Glomerular endothelial cell (primary cell): ENCODE measurements at regions not wholly inside any gene's neighbourhood (a gene's known extent, or its start where the extent isn't known, plus 50 kb on each side); places are given as distances from the start of the nearest gene placed in this dataset.

Experiments
- DNase-seq: peaks from one replicate; pipeline ENCODE4 v3.0.0-alpha.2; 2011; ENCODE audit warnings: low read depth, low spot score; ENCODE audit errors: extremely low read depth

- DNase-seq: no peak
Observed at GRCh38 chr7:120205101-120205500, 67.9 kb upstream of the KCND2 start.

DNA sequence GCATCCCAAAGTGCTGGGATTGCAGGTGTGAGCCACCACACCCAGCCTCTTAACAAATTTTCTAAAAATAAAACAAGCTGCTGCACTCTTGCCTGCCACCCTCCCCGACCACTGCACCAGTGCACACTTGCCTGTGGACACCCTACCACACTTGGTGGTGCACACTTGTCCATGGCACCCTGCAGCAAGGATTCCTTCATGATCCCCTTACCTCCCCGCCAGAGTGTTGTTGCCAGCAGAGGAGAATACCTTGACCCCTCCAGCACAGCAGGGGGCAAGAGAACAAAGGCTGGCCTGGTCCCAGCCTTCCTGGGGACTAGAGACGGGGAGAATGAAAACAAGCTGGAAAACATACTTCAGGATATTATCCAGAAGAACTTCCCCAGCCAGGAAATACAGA is 65.9 kb upstream of the KCND2 start:
- no peak for DNase-seq

DNA sequence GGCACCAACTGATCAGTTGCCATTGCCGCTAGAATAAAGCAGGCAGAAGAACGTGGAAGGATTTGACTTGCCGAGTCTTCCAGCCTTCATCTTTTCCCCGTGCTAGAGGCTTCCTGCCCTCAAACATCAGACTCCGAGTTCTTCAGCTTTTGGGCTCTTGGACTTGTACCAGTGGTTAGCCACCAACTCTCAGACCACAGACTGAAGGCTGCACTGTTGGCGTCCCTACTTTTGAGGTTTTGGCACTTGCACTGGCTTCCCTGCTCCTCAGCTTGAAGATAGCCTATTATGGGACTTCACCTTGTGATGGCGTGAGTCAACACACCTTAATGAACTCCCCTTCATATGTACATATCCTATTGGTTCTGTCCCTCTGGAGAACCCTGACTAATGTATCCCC is 57.3 kb upstream of the KCND2 start:
- no peak for DNase-seq

GRCh38 chr7:120216947-120217346 is 56.0 kb upstream of the KCND2 start:
- DNase-seq: no peak

- no peak for DNase-seq
Observed at GRCh38 chr7:120218712-120219111, 54.3 kb upstream of the KCND2 start.

DNA sequence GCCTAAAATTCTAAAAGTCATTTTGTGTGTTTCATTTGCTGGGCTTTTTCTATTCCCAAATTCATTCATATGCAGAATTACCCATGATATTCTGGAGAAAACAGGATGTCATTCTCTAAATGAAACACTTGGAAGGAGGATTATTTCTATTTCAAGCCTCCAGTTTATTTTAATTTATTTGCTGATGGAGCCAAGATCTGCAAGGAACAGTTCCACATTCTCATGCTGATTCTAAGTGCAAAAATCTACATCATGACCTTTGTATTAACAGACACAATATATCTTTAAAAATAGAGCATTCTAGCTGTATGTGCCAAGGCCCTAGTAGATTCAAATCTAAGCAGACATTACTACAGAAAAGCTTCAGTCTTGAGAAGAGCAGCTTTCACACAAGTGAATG is 51.3 kb upstream of the KCND2 start:
- DNase-seq: no peak
